HG02884 (cell line): ENCODE measurements at regions not wholly inside any gene's neighbourhood (a gene's known extent, or its start where the extent isn't known, plus 50 kb on each side); places are given as distances from the start of the nearest gene placed in this dataset.
"Not testable (repeated sequence)": the region's sequence is repeated elsewhere in the genome, so short reads cannot be mapped to it uniquely, and the experiment has no call there.

Experiments
- ATAC-seq: cut with Tn5 transposase; IDR thresholded peaks from one replicate; pipeline ENCODE4 v1.9.1; 2021; ENCODE audit warnings: mild to moderate bottlenecking, moderate library complexity; ENCODE audit not compliant: unreplicated experiment

DNA sequence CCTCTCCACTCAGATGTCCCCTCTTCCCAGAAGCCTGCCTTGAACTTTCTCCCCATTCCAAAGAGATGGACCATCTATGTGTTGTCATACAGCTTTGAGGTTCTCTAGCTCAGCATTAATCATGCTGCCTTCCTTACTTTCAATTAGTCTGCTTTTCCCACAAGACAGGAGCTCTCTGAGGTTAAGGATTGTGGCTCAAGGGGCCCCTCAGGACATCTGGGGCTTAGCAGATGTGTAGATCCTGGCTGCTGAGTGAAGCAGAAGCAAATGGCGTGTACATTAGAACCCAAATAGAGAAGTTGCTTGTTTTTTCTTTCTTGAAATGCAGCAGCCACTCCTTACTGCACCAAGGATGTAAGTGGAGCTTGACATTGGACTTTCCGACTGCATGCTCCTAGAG lies 330.5 kb upstream of the TNRC6C start:
- no peak for ATAC-seq

DNA sequence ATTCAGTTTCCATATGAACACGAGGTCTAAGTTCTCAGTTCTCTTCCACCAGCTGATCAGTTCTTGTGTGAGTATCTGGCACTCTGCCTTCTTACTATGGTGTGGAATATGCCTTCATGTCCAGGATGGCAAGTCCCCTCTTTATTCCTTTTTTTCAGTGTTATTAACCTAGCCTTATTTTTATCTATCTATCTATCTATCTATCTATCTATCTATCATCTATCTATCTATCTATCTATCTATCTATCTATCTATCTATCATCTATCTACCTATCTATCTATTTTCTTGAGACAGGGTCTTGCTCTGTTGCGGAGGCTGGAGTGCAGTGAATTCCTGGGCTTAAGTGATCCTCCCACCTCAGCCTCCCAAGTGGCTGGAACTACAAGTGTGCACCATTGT lies 329.2 kb upstream of the TNRC6C start:
- ATAC-seq, result not testable (repeated sequence)

DNA sequence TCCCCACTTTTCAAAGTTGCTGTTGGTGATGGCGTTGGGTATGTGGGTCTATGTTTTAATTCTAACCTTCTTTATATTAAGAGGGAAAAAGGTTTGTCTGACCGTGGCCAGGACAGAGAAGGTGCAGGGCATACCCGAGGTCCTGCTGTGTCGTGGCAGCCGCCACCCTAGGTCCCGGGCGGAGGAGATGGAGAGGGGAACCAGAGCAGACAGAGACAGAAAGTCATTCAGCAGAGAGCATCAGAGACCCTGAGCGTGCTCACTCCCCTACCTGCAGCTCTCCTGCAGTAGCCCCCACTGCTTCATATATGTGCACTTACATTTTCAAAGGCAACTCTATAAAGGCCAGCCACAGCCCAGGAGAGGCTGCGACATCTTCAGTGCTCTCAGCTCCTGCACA lies 327.2 kb upstream of the TNRC6C start:
- no peak for ATAC-seq

DNA sequence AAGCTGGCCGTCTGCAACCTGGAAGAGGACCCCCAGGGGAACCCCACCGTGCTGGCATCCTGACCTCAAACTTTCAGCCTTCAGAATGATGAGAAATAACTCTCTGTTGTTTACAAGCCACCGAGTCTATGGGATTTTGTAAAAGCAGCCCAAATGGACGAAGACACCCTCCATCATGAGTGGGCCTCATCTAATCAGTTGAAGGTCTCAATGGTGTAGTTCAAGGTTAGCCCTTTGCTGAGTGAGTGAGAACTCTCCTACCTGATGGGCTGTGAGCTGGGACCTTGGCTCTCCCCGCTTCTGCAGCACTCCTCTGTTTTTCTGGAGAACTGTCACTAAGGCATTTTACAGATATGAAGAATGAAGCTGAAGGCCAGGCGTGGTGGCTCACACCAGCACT lies 325.9 kb upstream of the TNRC6C start:
- no peak for ATAC-seq

DNA sequence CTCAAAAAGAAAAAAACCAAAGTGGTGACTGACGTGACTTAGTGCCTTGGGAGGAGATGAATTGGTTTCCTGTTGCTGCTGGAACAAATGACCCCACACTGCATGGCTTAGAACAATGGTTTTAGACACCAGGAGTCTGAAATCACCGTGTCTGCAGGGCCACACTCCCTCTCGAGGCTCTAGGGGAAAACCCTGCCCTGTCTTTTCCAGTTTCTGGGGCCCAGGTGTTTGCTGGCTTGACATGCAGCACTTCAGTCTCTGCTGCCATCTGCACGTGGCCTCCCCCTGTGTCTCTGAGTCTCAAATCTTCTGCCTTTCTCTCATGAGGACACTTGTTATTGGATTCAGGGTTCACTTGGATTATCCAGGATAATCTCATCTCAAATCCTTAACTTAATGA lies 323.8 kb upstream of the TNRC6C start:
- ATAC-seq, result no peak

DNA sequence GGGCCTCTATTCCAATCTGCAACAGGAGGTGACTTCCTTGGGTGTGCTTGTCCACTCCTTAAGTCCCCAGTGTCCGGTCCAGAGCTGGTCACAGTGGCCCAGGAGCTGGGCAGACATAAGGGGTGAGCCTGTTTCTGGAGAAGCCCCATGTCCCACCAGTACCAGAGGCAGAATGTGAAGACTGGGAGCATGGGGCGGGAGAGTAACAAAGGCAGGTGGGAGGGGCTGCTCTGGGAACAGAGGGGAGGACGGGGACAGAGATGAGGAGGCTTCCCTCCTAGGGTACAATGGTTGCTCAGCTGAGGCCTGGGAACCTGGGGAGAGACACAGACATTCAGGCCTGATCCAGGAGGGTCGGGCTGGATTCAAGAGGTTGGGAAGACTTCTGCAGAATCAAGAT lies 323.3 kb upstream of the TNRC6C start:
- ATAC-seq, result no peak

DNA sequence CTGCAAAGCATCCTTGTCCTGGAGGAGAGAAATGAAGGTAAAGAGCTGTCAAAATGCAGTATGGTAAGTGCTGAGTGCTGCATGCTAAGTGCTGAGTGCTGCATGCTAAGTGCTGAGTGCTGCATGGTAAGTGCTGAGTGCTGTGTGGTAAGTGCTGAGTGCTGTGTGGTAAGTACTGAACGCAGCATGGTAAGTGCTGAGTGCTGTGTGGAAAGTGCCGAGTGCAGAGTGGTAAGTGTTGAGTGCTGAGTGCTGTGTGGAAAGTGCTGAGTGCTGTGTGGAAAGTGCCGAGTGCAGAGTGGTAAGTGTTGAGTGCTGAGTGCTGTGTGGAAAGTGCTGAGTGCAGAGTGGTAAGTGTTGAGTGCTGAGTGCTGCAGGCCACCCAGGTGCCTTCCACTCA lies 322.7 kb upstream of the TNRC6C start:
- ATAC-seq, result not testable (repeated sequence)

DNA sequence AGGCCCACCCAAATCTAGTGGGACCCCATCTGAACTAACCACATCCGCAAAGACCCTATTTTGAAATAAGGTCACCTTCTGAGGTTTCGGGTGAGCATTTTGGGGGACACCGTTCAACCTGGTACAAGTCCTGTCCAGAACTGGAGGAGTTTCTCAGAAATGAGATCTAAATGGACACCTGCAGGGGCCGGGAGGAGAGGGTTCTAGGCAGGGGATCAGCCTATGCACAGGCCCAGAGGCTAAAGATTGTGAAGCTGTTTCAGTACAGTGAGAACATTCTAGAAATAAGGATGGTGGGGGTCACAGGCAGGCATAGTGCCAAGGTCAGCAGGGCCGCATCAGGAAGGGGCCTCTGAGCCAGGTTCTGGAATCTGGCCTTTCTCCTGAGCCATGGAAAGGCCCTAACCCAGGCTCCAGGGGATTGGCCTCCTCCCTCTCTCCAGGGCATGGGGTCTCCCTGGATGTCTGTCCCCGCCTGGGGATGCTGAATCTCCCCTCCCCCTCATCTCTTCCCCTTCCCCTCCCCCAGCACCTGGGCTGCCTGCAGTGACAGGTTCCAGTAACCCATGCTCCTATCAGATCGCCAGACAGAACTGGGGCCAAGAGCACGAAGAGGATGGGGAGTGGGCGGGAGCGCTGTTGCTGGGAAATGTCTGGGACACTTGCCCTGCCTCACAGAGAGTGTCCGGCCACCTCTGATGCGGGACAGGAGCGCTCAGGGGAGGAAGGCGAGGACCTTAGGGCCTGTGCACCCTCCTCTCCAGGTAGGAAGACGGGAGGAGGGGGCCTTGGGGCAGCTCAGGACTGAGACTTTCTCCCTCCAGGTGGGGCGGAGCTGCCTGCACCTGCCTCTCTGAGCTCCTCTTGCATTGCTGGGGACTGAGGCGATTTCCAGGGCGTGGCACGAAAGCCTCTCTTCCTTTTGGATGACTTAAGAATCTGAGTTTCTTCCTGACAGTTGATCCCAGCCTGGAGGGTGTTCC lies 321.4 kb upstream of the TNRC6C start:
- no peak for ATAC-seq

DNA sequence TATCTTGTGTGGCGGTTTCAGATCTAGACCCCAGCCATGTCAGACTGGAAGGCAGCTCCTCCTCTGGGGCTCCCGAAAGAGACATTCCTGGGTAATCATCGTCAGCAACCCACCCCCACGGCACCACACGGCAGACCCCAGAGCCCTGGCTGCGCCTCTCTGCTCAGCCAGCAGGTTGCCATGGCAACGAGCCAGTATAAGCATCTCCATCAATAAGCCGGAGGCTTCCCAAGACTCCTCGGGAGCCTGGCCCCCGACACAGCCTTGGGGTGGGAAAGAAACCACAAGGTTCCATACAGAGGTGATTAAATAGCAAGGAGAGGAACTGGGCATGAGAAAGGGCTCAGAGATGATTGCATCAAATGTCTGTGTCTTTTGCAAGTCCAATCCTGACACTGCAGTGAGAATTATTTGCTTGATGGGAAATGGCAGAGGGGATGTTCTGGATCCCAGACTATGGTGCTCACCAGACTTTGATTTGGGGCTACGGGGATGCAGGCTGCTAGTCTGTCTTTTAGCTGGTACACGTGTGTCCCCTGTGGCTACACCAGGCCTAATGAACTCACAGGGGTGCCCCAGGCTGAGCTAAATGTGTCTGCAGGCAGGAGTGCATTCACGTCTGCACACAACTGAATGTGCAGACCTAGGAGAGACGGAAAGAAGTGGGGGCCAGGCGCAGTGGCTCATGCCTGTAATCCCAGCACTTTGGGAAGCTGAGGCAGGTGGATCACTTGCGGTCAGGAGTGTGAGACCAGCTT lies 320.5 kb upstream of the TNRC6C start:
- no peak for ATAC-seq

DNA sequence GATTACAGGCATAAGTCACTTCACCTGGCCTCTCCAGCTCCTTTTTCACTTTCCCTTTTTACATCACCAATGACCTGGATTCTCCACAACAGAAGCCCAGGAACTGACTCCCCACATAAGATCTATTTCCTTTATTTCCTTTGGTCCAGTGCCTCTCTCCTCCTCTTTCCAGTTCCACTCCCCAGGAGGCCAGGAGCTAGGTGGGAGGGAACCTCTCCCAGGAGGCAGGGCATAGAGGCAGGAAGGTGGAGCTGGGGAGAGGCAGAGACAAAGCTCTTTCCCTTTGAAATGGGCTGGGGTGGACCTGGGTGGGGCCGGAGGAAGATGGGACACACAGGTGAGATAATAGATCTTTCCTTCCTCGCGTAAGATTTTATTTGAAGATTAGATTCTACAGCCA lies 318.3 kb upstream of the TNRC6C start:
- ATAC-seq, result no peak

DNA sequence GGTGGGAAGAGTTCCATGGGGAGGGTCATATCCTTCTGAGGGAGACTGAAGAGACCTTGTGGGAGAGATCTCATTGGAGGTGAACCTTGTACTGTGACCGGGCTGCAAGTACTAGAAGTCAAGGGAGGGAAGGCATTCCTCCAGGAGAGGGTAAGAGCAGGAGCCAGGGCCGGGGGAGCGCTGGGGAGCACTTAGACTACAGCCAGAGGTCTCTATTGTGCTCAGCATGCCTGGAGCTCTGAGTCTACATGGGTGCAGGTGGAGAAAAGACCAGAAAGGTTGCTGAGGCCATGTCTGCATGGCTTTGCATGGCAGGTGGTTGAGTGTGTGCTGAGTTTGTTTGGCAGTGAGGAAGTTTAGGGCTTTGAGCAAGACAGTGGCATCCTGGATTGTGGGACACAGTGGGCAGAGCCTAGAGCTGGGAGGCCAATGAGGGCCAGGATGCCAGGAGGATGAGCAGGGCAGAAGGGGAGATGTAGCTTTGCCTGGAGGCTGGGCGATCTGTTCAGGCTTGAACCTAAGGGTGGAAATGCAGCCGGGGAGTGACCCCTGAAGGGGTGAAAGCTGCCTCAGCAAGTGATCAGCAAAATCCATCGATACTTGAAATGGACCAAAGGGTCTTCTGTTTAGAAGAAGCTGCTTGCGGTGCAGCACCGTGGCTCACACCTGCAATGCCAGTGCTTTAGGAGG lies 317.4 kb upstream of the TNRC6C start:
- no peak for ATAC-seq

DNA sequence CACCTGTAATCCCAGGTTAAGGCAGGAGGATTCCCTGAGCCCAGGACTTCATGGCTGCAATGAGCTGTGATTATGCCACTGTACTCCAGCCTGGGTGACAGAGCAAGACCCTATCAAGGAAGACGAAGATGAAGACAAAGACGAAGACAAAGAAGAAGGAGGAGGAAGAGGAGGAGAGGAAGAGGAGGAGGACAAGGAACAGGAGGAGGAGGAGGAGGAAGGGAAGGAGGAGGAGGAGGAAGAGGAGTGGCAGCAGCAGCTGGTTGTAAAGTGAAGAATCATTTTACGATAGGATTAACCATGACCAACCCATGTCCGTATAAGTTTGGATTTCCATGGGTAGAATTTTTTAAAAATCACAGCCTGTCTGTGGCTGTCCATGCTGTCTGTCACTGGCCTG lies 316.8 kb upstream of the TNRC6C start:
- ATAC-seq, result no peak

DNA sequence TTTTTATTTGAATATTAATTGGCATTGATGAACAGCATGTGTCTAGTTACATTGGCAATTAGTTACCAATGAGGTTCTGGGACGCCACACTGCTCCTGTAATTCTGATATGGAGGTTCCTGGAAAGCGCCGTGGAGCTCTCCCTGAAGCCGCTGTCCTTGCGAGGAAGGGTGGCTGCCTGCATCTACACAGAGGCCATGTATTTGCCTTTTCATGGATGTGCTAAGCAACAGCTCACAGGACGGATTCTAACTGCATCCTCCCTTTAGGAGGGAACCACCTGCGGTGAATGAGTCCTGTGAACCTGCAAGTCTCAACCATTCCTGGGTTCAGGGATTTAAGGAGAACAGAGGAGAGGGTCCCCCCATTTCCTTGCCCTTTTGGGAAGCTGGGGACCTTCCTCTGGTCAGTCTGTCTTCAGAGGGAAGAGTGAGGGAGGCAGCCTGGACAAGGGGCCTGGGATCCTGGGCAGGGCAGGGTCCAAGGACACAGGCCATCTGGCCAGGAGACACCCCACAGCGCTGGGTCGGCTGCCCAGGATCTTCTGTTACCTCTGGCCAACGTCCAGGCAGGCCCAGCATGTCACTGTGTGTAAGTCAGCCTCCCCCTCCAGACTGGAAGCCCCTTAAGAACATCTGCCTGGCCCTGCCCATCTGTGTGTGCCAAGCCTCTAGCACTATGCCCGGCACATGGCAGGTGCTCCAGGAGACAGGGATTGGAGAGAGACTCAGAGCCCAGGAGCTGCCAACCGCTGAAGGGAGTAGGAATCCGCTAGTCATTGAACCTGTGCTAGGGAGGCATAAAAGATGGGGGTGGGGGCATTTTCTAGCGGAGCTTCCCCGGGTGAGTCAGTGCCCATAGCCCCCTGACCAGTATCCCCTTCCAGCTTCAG lies 314.1 kb upstream of the TNRC6C start:
- ATAC-seq, result no peak

DNA sequence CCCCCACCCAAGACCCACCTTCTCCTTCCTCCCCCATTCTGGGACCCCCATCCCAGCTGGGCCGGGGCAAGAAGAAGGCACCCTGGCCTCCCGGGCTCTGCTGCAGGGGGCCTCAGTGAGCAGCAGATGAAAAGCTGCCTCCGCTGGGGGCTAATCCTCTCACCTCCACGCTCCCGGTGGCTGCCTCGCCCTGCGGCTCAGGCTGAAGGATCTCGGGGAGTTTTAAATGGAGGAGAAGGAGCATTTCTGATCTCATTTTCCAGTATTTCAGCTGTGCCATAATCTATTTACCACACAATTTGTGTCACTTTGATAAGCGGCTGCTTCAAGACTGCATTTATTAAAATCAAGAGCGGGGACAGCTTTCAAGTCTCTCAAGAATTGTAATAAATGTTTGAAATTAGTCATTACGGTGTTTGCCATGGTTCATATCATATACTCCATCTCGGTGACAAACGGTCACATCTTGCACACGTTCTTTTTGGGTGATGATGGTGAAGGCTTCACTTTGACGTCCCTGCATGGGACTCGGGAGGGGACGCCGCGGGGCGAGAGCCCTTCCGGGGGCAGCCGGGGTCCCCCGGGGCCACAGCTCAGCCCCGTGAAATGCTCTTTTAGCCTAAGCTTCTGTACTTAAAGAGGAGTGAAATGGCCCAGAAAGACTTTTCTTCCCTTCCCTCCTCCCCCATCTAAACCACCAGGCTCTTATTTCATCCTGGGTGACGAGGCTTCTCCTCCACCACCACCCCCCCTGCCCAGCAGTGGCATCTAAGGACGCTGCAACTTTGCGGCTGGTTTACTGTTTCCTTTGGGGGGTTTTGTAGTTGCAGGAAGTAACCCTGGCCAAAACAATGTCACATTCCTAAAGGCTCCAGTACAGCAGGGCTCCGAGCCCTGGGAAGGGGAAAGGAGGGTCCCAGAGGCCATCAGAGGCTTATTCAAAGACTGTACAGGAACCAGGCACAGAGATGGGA lies 313.1 kb upstream of the TNRC6C start:
- ATAC-seq, result no peak

DNA sequence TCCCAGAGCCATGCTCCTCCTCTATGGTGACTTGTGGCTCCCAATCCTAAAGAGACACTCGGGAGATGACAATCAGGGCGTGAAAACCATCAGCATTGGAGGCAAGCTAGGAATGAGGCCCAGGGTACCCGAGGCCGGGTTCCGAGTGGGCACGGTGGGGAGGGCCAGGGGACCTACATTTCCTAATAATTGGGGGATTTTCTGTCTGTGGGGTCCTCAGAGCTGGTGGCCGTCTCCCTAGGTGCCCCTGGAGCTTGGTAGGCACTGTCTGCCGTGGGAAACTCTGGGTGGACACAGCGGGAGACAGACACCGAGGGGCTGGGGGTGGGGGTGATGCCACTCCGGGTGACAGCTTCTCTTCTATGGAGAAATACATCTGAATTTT lies 312.5 kb upstream of the TNRC6C start:
- ATAC-seq, result no peak

DNA sequence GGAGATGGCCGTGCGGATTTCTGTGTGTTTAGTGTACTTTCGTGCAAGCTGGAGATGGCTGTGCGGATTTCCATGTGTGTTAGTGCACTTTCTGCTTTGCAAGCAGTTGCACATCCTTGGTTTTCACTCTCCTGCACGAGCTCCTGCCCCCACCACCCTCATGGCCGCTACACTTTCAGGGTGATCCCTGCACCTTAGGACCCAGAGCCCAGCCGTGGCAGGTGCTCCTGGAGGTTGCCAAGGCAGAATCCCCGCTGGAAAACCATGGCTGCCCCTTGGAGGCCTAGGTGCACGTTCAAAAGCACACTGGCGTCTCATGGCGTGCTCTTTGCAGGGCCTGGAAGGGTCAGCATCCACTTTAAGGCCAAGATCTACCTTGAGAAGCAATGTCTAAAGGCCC lies 311.0 kb upstream of the TNRC6C start:
- ATAC-seq, result no peak

DNA sequence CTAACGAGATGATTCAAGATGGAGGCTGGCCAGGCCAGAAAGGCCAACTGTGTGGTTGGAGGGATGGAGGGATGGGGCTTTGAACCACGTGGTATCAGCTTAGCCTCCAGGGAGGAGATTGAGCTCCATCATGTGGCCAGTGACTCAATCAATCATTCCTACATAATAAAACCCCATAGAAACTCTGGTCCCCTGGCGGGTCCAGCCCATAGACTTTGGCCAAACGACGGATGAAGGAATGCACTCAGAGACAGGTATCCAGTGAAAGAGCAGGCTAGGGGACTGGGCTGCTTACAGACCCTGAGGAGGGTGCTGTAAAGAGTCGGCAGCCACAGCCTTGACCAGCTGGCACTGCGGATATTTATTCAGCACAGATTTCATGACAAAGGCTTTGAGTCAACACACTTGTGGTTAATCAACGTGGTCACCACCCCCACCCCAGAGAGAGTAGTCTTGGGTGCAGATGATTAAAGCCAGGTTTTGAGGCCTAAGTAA lies 308.7 kb upstream of the TNRC6C start:
- no peak for ATAC-seq

DNA sequence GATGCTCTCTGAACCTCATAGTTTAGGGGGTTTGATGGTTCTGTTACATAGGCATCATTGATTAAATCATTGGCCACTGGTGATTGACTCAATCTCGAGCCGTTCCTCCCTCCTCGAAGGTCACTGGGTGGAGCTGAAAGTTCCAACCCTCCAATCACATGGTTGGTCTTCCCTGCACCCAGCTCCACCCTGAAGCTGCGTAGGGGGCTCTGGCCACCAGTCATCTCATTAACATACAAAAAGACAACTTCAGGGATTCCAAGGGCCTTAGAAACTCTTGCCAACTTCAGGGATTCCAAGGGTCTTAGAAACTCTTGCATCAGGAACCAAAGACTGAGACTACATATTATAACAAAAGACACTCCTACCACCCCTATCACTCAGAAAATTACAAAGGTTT lies 306.5 kb upstream of the TNRC6C start:
- no peak for ATAC-seq

DNA sequence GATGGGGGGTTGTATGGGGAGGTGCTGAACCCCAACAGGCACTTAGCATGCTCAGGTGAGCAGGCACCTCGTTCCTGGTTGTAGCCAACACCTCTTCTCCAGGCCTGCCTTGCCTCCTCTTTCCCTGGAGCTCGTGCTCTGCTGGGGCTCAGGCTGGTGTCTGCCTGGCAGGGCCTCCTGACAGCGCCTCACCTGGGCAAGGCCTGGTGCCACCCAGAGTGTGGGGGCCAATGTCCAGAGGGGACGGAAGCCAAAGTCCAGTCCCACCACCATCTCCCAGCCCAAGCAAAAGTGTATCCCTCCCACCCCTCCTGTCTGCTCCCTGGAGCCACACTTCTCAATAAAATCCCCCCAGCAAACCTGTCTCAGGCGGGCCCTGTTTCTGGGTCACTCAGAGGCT lies 304.2 kb upstream of the TNRC6C start:
- no peak for ATAC-seq
